ENCODE measurements at regions not wholly inside any gene's neighbourhood (a gene's known extent, or its start where the extent isn't known, plus 50 kb on each side); places are given as distances from the start of the nearest gene placed in this dataset.

DNA sequence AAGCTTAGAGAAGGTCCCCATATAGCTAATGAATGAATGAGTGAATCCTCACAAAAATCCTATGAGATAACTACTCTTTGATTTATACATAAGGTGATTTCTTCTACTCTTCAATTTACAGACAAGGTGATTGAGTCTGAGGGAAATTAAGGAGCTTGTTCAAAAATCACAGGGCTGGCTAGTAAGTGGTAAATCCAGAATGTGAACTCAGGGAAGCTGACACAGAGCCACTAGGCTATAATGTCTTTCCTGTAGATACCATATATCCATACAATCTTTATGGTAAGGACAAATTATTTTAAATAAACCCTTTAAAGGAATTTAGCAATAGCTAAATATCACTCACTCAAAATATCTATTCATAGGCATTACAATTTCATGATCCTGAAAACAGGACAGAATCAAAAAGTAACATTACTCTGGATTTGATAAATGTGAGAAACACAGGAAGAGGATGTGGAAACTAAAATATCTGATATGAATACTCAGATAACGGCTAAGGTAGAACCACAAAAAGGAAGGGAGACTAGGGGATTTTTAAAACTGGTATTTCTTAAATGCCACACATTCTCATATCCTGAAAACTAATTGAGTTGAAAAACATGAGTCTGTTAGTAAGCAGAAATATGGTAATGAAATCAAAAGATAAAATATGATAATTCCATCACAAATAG lies 108.2 kb downstream of the NBPF12 start:
- H3K36me3 ChIP-seq (ENCODE audit: insufficient read depth, low read length): no peaks in the 10 kb centered on the region
- no peak overlapping the region for H3K4me3 ChIP-seq (ENCODE audit: low read depth, low read length, poor library complexity, severe bottlenecking)
- H2AFZ ChIP-seq (ENCODE audit: low read length): no peak overlapping the region
- H4K20me1 ChIP-seq (ENCODE audit: insufficient read depth, low read length): no peaks in the 10 kb centered on the region
- H3K9me2 ChIP-seq (ENCODE audit: low read depth, low read length): no peaks in the 10 kb centered on the region
- H3K9me3 ChIP-seq (ENCODE audit: low read length): no peaks in the 10 kb centered on the region
- no peaks in the 10 kb centered on the region for H3K79me2 ChIP-seq (ENCODE audit: insufficient read depth, low read length)
- no peak overlapping the region for H3K27ac ChIP-seq (ENCODE audit: low read depth, low read length, poor library complexity, severe bottlenecking)
- no peak overlapping the region for H3K4me2 ChIP-seq (ENCODE audit: low read length)
- TF ChIP-seq EZH2 (IDR thresholded peaks at IDR 0.05; ENCODE audit: borderline replicate concordance, low read length) (no peak), CTCF (IDR thresholded peaks at IDR 0.05; ENCODE audit: low read length) (no peak)
- H3K4me1 ChIP-seq (ENCODE audit: insufficient read depth, low read length, severe bottlenecking): no peaks in the 10 kb centered on the region
- H3F3A ChIP-seq (ENCODE audit: insufficient read depth, low read length): no peaks in the 10 kb centered on the region
- H3K9ac ChIP-seq (ENCODE audit: low read length): no peak overlapping the region
- H3K27me3 ChIP-seq (ENCODE audit: insufficient read depth, low read length): no peaks in the 10 kb centered on the region

All from OCI-LY1 (cell line).